GM12892 (cell line): ENCODE measurements at regions not wholly inside any gene's neighbourhood (a gene's known extent, or its start where the extent isn't known, plus 50 kb on each side); places are given as distances from the start of the nearest gene placed in this dataset.
"Not testable (repeated sequence)": the region's sequence is repeated elsewhere in the genome, so short reads cannot be mapped to it uniquely, and the experiment has no call there.

Experiments
- DNase-seq: peaks from one replicate; pipeline ENCODE4 v3.0.0; 2011; ENCODE audit not compliant: insufficient read length
- FAIRE-seq: peaks from 2 replicates; lab custom pipeline; 2011; peaks lifted over from hg19 to GRCh38; lab: Jason Lieb, UNC
- POLR2A ChIP-seq: IDR thresholded peaks from 2 replicates; pipeline ENCODE4 v1.6.1; 2011; ENCODE audit warnings: low read depth, low read length, control low read depth
- POLR2AphosphoS5 ChIP-seq: IDR thresholded peaks from 2 replicates; pipeline ENCODE4 v1.6.1; 2011; ENCODE audit warnings: low read depth, low read length, control low read depth
- TAF1 ChIP-seq: IDR thresholded peaks from 2 replicates; pipeline ENCODE4 v1.6.1; 2011; ENCODE audit warnings: low read depth, mild to moderate bottlenecking, control low read depth, low read length, borderline replicate concordance

DNA sequence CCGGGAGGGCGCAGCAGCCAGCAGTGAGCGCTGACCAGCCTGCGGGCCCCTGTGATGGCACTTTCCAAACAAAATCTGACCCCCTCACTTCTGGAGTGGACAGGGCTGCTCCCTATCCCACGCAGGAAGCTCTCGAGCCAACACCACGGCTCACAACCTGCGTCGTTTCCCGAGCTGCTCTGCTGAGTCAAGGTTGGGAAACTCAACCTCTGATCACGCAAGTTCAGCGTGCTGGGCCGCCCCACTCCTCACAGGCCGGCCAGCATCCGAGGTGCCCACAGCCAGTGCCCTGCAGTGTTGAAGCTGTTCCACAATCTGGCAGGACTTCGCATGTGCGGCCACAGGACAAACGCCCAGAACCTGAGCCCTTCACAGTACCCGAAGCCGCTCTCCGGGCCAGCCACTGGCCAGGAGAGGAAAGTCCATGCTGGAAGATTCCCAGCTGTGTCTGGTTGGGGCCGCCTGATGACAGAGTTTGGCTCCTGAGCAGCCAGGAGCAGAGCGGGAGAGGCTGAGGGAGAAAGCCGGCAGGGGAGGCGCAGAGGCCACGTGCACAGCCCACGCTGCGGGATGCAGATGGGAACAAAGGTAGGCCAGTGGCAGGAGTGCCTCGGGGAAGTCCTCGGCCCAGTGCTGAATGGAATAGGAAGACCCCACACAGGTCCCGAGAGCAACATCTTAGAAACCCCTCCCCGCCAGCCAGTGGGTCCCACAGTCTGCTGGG, 263.3 kb upstream of the TCERG1L start:
- no peak for FAIRE-seq
- no peak for DNase-seq
- no peak for TF ChIP-seq POLR2A
- TF ChIP-seq TAF1: no peak
- TF ChIP-seq POLR2AphosphoS5: no peak

GRCh38 chr10:131575877-131576276, 264.4 kb upstream of the TCERG1L start:
- no peak for FAIRE-seq
- TF ChIP-seq POLR2AphosphoS5: no peak
- no peak for TF ChIP-seq TAF1
- no peak for TF ChIP-seq POLR2A
- no peak for DNase-seq

GRCh38 chr10:131576341-131577177, 265.0 kb upstream of the TCERG1L start:
- DNase-seq: no peak
- TF ChIP-seq POLR2A (no peak), POLR2AphosphoS5 (no peak), TAF1 (no peak)
- no peak for FAIRE-seq

GRCh38 chr10:131577178-131577555, 265.6 kb upstream of the TCERG1L start:
- FAIRE-seq (no peak), DNase-seq (no peak)
- TF ChIP-seq POLR2AphosphoS5 (no peak), TAF1 (no peak)

- no peak for FAIRE-seq
- TF ChIP-seq TAF1 (no peak), POLR2AphosphoS5 (no peak), POLR2A (no peak)
- no peak for DNase-seq
Measured at GRCh38 chr10:131577786-131578471, 266.4 kb upstream of the TCERG1L start.

GRCh38 chr10:131578472-131578970, 267.0 kb upstream of the TCERG1L start:
- DNase-seq (no peak), FAIRE-seq (no peak)
- TF ChIP-seq TAF1 (no peak), POLR2AphosphoS5 (no peak), POLR2A (no peak)

GRCh38 chr10:131579251-131580071, 267.9 kb upstream of the TCERG1L start:
- FAIRE-seq (no peak), DNase-seq (no peak)
- TF ChIP-seq POLR2AphosphoS5 (no peak), POLR2A (no peak), TAF1 (no peak)

- TF ChIP-seq POLR2A: no peak
- no peak for TF ChIP-seq TAF1
- TF ChIP-seq POLR2AphosphoS5: no peak
- FAIRE-seq: no peak
- no peak for DNase-seq
Measured at GRCh38 chr10:131580076-131580652, 268.6 kb upstream of the TCERG1L start.

- no peak for FAIRE-seq
Measured at GRCh38 chr10:131580674-131581073, 269.2 kb upstream of the TCERG1L start.

DNA sequence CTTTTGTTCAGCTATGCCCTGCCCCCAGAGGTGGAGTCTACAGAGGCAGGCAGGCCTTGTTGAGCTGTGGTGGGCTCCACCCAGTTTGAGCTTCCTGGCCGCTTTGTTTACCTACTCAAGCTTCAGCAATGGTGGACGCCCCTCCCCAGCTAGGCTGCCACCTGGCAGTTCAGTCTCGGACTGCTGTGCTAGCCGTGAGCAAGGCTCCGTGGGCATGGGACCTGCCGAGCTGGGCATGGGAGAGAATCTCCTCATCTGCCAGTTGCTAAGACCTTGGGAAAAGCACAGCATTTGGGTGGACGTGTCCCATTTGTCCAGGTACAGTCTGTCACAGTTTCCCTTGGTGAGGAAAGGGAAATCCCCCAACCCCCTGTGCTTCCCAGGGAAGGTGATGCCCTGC, 270.0 kb upstream of the TCERG1L start:
- FAIRE-seq, DNase-seq: not testable (repeated sequence)

More at GRCh38 chr10:131580674-131581073, 269.2 kb upstream of the TCERG1L start:
- no peak for DNase-seq
- TF ChIP-seq POLR2AphosphoS5: no peak
- no peak for TF ChIP-seq TAF1
- no peak for TF ChIP-seq POLR2A

DNA sequence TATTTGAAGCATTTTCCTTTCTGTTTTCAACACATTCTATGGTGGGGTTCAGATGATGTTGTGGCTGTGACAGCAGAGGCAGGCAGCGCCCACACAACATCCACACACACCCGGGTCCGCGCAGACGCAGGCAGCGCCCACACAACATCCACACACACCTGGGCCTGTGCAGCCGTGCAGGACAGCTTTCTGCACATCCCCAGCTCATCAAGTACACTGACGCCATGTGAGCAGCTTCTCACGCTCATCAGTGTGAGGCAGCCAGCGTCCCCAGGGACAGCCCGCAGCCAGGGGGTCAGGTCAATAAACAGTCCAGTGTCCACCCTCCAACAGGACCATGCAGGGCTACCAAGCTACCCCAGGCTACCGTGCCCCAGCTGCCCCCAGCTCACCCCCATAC, 272.8 kb upstream of the TCERG1L start:
- DNase-seq: no peak
- TF ChIP-seq TAF1 (no peak), POLR2AphosphoS5 (no peak), POLR2A (no peak)
- no peak for FAIRE-seq

DNA sequence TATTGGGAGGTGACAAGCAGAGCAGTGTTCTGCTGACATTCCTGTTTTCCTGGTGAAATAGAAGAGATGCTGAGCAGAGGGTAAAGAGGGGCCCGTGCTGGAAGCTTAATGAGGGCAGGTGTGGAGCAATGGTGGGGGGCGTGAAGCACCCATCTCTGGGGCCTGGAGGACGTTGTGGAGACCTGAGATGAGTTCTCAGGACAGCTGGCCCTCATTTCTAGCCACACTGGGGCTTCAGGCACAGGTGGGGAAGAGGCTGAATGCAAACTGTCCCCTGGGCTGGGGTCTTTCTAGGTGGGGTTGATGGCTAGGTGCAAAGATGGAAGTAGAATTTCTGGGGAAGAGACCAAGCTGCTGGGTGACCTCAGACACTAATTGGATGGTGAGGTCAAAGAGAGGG, 274.2 kb upstream of the TCERG1L start:
- TF ChIP-seq POLR2A (no peak), POLR2AphosphoS5 (no peak), TAF1 (no peak)
- no peak for DNase-seq
- FAIRE-seq: no peak

GRCh38 chr10:131586958-131587357, 275.4 kb upstream of the TCERG1L start:
- DNase-seq (no peak), FAIRE-seq (no peak)
- TF ChIP-seq TAF1 (no peak), POLR2AphosphoS5 (no peak)
